Hepatocyte (in vitro differentiated cells): ENCODE measurements at regions not wholly inside any gene's neighbourhood (a gene's known extent, or its start where the extent isn't known, plus 50 kb on each side); places are given as distances from the start of the nearest gene placed in this dataset.

Experiments
- CTCF ChIP-seq: fragments of 200-600 bp; sonication (generic); IDR thresholded peaks from 2 replicates; pipeline ENCODE4 v1.5.1; 2016; ENCODE audit warnings: antibody characterized with exemption, mild to moderate bottlenecking; ENCODE audit not compliant: poor library complexity
- EZH2 ChIP-seq: fragments of 200-600 bp; sonication (generic); IDR thresholded peaks from 2 replicates; pipeline ENCODE4 v1.6.1; 2016; ENCODE audit warnings: antibody characterized with exemption, mild to moderate bottlenecking, borderline replicate concordance

DNA sequence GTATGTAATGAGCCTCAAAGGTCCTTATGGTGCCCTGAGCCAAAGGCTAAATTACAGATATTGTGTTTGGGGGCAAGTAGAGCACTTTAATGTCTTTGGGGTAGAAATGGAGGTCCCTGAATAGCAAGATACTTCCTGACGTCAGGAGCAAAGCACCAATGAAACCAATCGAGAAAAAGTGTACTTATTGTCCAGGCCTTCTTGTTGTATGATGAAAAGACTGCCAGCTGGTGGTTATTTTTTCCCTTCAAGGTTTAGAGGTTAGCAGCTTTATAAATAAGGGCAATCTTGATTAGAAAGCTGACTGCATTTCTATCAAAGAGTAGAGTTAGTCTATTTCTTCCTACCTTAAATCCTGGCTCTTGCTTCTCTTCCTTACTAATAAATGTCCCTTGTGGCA, 76.1 kb upstream of the HSF2 start:
- no peak for TF ChIP-seq EZH2
- TF ChIP-seq CTCF = no peak
